H1 (cell line): ENCODE measurements at regions not wholly inside any gene's neighbourhood (a gene's known extent, or its start where the extent isn't known, plus 50 kb on each side); places are given as distances from the start of the nearest gene placed in this dataset.

Experiments
- CBX8 ChIP-seq: fragments of 300-800, 300-1000 bp; sonication (generic); IDR thresholded peaks from 2 replicates; pipeline ENCODE4 v1.7.1; 2016; ENCODE audit warnings: low read depth, low read length, borderline replicate concordance
- CHD7 ChIP-seq: fragments of 300-600 bp; sonication (generic); IDR thresholded peaks from 2 replicates; pipeline ENCODE4 v1.7.1; 2012; ENCODE audit warnings: low read length, moderate library complexity, mild to moderate bottlenecking, inconsistent platforms; ENCODE audit not compliant: insufficient replicate concordance

GRCh38 chr3:135368781-135369180 is 573.7 kb downstream of the EPHB1 start (continued):
- TF ChIP-seq CHD7, result no peak
- no peak for TF ChIP-seq CBX8
- TF ChIP-seq, all 59 proteins: peak for 0
